Activated CD8-positive, alpha-beta T cell treated with anti-CD3 and anti-CD28 coated beads for 36 hours (primary cell): ENCODE measurements at regions not wholly inside any gene's neighbourhood (a gene's known extent, or its start where the extent isn't known, plus 50 kb on each side); places are given as distances from the start of the nearest gene placed in this dataset.

Source experiments
- ATAC-seq: fragments of 200-7000 bp; cut with Tn5 transposase; one replicate; pipeline ENCODE4 v1.10.0; 2021; ENCODE audit warnings: mild to moderate bottlenecking, moderate library complexity
- CTCF ChIA-PET: fragments of 350-600 bp; sonication (Branson Sonifier 250); formaldehyde crosslinking; loops from one replicate; lab custom pipeline; 2021; ENCODE audit warnings: antibody characterized with exemption; lab: Charles Lee
- POLR2A ChIA-PET: fragments of 350-600 bp; sonication (Branson Sonifier 250); formaldehyde crosslinking; loops from one replicate; lab custom pipeline; 2021; ENCODE audit warnings: antibody characterized with exemption; lab: Charles Lee
- DNase-seq: peaks from one replicate; pipeline ENCODE4 v3.0.0-alpha.2; 2020
- H3K27ac Mint-ChIP-seq: one replicate; pipeline ENCODE4 v1.8.0; 2021; ENCODE audit warnings: mild to moderate bottlenecking, mixed read lengths
- H3K27me3 Mint-ChIP-seq: one replicate; pipeline ENCODE4 v1.8.0; 2021; ENCODE audit warnings: mixed read lengths
- H3K36me3 Mint-ChIP-seq: one replicate; pipeline ENCODE4 v1.8.0; 2021; ENCODE audit warnings: low read depth, mixed read lengths
- H3K4me1 Mint-ChIP-seq: one replicate; pipeline ENCODE4 v1.8.0; 2021; ENCODE audit warnings: low read depth, mixed read lengths
- H3K4me3 Mint-ChIP-seq: one replicate; pipeline ENCODE4 v1.8.0; 2021; ENCODE audit warnings: mild to moderate bottlenecking, moderate library complexity, mixed read lengths
- H3K9me3 Mint-ChIP-seq: one replicate; pipeline ENCODE4 v1.8.0; 2021; ENCODE audit warnings: mixed read lengths
- CTCF ChIP-seq: fragments of 200-600 bp; IDR thresholded peaks from one replicate; pipeline ENCODE4 v1.8.0; 2022; ENCODE audit warnings: antibody characterized with exemption, mild to moderate bottlenecking
- intact Hi-C: fragments of 100-400 bp; cut with micrococcal nuclease; formaldehyde crosslinking; loops from one replicate; pipeline ENCODE4 v1.10.0; 2022

DNA sequence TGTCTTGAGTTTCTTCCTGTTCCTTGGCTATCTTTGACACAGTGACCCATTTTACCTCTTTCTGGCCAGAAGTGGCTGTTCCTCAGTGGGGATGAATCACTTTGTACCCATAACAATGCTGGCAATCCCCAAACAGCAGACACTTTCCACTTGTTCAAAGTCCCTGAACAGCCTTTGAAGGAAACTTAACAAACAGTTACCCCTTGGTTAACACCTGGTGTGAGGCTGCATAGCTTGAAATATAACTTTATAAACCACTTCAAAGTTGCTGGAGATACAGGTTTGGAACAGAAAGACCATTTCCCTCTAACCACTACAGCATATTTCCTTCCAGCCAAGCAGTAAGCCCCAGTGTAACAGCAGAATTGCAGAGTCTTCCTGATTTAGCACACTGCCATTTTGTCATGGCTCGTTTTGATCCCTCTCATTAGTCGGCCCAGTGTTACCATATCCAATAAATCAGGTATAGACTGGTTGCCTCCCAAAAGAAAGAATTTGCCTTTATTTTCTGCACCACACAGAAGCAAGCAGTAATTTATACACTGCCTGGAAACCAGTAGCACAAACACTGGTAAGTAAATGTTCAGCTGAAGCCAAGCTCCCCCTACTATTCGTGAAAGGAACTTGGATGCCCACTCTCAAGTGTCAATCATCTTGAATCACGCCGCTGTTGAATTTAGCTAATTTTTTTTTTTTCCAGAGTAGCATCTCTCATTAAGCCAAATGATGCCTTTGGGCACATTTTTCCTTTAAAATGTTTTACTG lies 225.9 kb downstream of the PIK3R1 start:
- Mint-ChIP-seq H3K4me3 (no peak overlapping the region), H3K27ac (peak overlapping the region; percentile 40), H3K27me3 (peaks cover 8% of the 10 kb centered on the region), H3K9me3 (no peaks in the 10 kb centered on the region), H3K4me1 (peaks cover 28% of the 10 kb centered on the region), H3K36me3 (no peaks in the 10 kb centered on the region)
- ChIA-PET POLR2A (interaction anchor here (1.2 to 1.4 kb wide), 2 partner anchors 10 to 212 kb away, joined by 3 to 5 read pairs; no protein-coding TSS in a partner anchor), CTCF (interaction anchor here (1.0 to 1.3 kb wide), 3 partner anchors 10 to 19 kb away, joined by 3 to 4 read pairs (median 3); no protein-coding TSS in a partner anchor)
- peak; percentile 90 for ATAC-seq
- DNase-seq: peak; percentile 56
- intact Hi-C loops: no loop called here
- TF ChIP-seq CTCF: no peak

GRCh38 chr5:68443091-68443490 lies 227.5 kb downstream of the PIK3R1 start:
- ChIA-PET POLR2A (no interaction called here), CTCF (interaction anchor here (1.2 kb wide), 1 partner anchor 17 kb away, joined by 3 read pairs; no protein-coding TSS in a partner anchor)
- no peaks in the 10 kb centered on the region for H3K9me3 Mint-ChIP-seq
- no peak for DNase-seq
- no peak for ATAC-seq
- no peak for TF ChIP-seq CTCF
- H3K27ac Mint-ChIP-seq: no peak overlapping the region
- peaks cover 30% of the 10 kb centered on the region for H3K4me1 Mint-ChIP-seq
- H3K27me3 Mint-ChIP-seq: peaks cover 5% of the 10 kb centered on the region
- no peak overlapping the region for H3K4me3 Mint-ChIP-seq
- intact Hi-C loops: no loop called here
- no peaks in the 10 kb centered on the region for H3K36me3 Mint-ChIP-seq

DNA sequence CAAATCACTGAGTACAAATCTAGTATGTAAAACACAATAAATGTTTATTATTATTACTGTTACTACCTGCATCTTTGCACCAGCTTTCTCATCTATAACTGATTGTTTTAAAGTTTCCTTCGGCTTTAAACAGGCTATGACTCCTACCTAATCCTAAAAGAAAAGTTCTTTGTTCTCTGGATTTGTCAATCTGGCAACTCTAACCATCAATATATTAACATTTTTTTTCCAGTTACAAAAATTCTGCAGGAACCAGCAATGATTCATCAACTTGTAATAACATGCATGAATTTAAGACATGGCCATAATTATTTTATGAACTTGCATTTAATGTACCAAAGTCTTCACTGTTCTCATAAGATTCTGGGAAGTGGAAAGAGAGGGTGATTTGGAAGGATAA lies 228.5 kb downstream of the PIK3R1 start:
- Mint-ChIP-seq H3K4me3 (no peak overlapping the region), H3K27ac (no peak overlapping the region), H3K36me3 (no peaks in the 10 kb centered on the region), H3K27me3 (peaks cover 4% of the 10 kb centered on the region), H3K9me3 (no peaks in the 10 kb centered on the region), H3K4me1 (peaks cover 30% of the 10 kb centered on the region)
- ATAC-seq: no peak
- no peak for TF ChIP-seq CTCF
- intact Hi-C loops: no loop called here
- no peak for DNase-seq
- POLR2A ChIA-PET: no interaction called here
- CTCF ChIA-PET: interaction anchor here (1.2 kb wide), 1 partner anchor 18 kb away, joined by 3 read pairs; no protein-coding TSS in a partner anchor

DNA sequence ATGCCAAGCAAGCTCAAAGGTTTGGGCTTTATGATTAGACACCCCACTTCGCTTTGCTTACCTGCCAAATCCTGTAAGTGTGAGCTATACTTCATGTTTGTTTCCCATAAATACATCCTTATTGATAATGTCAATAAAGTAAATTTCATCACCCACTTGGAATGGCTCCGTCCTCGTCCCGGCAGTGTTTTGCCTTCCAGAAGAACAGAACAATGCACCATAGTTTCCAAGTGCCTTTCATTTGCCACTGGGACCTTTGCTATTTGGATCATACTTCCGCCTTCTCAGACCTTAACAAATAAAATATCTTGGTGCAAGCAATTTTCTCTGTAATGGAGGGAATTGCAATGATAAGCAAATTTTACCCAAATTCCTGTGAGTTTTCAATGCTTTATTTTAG lies 229.3 kb downstream of the PIK3R1 start:
- ChIA-PET CTCF (interaction anchor here (0.8 kb wide), 1 partner anchor 17 kb away, joined by 3 read pairs; no protein-coding TSS in a partner anchor), POLR2A (no interaction called here)
- DNase-seq (no peak), ATAC-seq (no peak)
- H3K4me1 Mint-ChIP-seq: peaks cover 30% of the 10 kb centered on the region
- TF ChIP-seq CTCF: no peak
- no peaks in the 10 kb centered on the region for H3K9me3 Mint-ChIP-seq
- intact Hi-C loops: no loop called here
- no peaks in the 10 kb centered on the region for H3K36me3 Mint-ChIP-seq
- H3K27me3 Mint-ChIP-seq: no peaks in the 10 kb centered on the region
- no peak overlapping the region for H3K27ac Mint-ChIP-seq
- H3K4me3 Mint-ChIP-seq: no peak overlapping the region
